HEK293 (cell line): ENCODE measurements at regions not wholly inside any gene's neighbourhood (a gene's known extent, or its start where the extent isn't known, plus 50 kb on each side); places are given as distances from the start of the nearest gene placed in this dataset.

Experiments
- REST ChIP-seq: fragments of 450-650 bp; formaldehyde crosslinking; IDR thresholded peaks from 2 replicates; pipeline ENCODE4 v1.5.1; 2016; ENCODE audit warnings: missing biosample characterization, missing genetic modification characterization
- SALL2 ChIP-seq: fragments of 450-650 bp; formaldehyde crosslinking; IDR thresholded peaks from 2 replicates; pipeline ENCODE4 v1.5.0; 2017; ENCODE audit warnings: missing biosample characterization, mild to moderate bottlenecking, missing genetic modification characterization, borderline replicate concordance
- TRIM28 ChIP-seq: IDR thresholded peaks from 2 replicates; pipeline ENCODE4 v1.6.1; 2011; ENCODE audit warnings: low read length, control low read depth, borderline replicate concordance
- ZEB2 ChIP-seq: fragments of 450-650 bp; formaldehyde crosslinking; IDR thresholded peaks from 2 replicates; pipeline ENCODE4 v1.5.1; 2016; ENCODE audit warnings: missing biosample characterization, missing genetic modification characterization
- ZNF138 ChIP-seq: fragments of 450-650 bp; formaldehyde crosslinking; IDR thresholded peaks from 2 replicates; pipeline ENCODE4 v1.5.1; 2016; ENCODE audit warnings: missing biosample characterization, missing genetic modification characterization, borderline replicate concordance
- ZNF274 ChIP-seq, 2 experiments: fragments of 200-500 bp in 1 of 2; fragments of 450-650 bp in 1 of 2; sonication (Bioruptor generic) in 1 of 2; formaldehyde crosslinking in 1 of 2; IDR thresholded peaks; 2 replicates each; pipeline versions ENCODE4 v1.5.1 to v1.6.1; 2014 to 2016; ENCODE audit warnings: borderline replicate concordance in 1 of 2, inconsistent platforms in 1 of 2, low read length in 1 of 2, missing biosample characterization in 1 of 2, missing genetic modification characterization in 1 of 2
- ZNF311 ChIP-seq: fragments of 450-650 bp; formaldehyde crosslinking; IDR thresholded peaks from 2 replicates; pipeline ENCODE4 v1.5.1; 2017; ENCODE audit warnings: missing biosample characterization, missing genetic modification characterization, borderline replicate concordance
- ZNF626 ChIP-seq: fragments of 450-650 bp; sonication (Bioruptor Pico); formaldehyde crosslinking; IDR thresholded peaks from 2 replicates; pipeline ENCODE4 v1.5.1; 2018; ENCODE audit warnings: missing biosample characterization, missing genetic modification characterization, inconsistent platforms
- TF ChIP-seq, protein P1 (sequence below): fragments of 450-650 bp; formaldehyde crosslinking; IDR thresholded peaks from 2 replicates; pipeline ENCODE4 v1.5.1; 2016; ENCODE audit warnings: missing biosample characterization, missing genetic modification characterization

DNA sequence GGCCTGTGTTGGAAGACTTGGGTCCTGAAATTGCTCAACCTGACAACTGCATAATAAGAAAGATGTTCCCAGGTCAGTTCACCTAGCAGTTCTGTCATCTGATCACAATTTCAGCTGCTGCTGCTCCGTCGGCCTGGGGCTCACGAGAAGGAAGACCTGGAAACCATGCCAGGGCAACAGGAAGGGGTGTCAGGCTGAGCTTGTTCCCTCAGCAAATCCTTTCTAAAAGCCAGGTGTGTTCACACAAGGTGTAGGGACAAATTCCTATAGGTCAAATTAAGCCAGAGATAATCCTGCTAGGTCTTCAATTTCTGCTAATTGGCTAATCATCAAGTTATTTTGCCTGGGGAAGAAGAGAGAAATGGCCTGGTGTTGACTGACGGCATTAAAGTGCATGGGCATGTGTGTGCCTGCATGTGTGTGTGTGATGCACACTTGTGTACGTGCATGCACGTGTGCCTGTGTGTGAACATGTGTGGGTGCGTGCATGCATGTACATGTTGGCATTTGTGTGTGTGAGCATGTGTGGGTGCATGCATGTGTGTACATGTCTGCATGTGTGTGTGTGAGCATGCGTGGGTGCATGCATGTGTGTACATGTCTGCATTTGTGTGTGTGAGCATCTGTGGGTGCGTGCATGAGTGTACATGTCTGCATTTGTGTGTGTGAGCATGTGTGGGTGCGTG lies 178.6 kb downstream of the TMEM18 start:
- no peak for TF ChIP-seq ZNF311 (tag by site-specific recombination)
- no peak for TF ChIP-seq REST (tag by site-specific recombination)
- TF ChIP-seq, protein P1, sequence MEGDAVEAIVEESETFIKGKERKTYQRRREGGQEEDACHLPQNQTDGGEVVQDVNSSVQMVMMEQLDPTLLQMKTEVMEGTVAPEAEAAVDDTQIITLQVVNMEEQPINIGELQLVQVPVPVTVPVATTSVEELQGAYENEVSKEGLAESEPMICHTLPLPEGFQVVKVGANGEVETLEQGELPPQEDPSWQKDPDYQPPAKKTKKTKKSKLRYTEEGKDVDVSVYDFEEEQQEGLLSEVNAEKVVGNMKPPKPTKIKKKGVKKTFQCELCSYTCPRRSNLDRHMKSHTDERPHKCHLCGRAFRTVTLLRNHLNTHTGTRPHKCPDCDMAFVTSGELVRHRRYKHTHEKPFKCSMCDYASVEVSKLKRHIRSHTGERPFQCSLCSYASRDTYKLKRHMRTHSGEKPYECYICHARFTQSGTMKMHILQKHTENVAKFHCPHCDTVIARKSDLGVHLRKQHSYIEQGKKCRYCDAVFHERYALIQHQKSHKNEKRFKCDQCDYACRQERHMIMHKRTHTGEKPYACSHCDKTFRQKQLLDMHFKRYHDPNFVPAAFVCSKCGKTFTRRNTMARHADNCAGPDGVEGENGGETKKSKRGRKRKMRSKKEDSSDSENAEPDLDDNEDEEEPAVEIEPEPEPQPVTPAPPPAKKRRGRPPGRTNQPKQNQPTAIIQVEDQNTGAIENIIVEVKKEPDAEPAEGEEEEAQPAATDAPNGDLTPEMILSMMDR (tag by site-specific recombination), result no peak
- no peak for TF ChIP-seq TRIM28
- TF ChIP-seq ZNF274 (IDR thresholded peaks at IDR 0.05; ENCODE audit: low read length), result no peak
- TF ChIP-seq ZNF274 (tag by site-specific recombination; IDR thresholded peaks at IDR 0.05; ENCODE audit: borderline replicate concordance), result no peak
- TF ChIP-seq SALL2, result no peak
- TF ChIP-seq ZEB2 (tag by site-specific recombination), result no peak
- TF ChIP-seq ZNF138 (tag by site-specific recombination), result no peak
- no peak for TF ChIP-seq ZNF626 (tag by site-specific recombination)
